ENCODE measurements at regions not wholly inside any gene's neighbourhood (a gene's known extent, or its start where the extent isn't known, plus 50 kb on each side); places are given as distances from the start of the nearest gene placed in this dataset.

DNA sequence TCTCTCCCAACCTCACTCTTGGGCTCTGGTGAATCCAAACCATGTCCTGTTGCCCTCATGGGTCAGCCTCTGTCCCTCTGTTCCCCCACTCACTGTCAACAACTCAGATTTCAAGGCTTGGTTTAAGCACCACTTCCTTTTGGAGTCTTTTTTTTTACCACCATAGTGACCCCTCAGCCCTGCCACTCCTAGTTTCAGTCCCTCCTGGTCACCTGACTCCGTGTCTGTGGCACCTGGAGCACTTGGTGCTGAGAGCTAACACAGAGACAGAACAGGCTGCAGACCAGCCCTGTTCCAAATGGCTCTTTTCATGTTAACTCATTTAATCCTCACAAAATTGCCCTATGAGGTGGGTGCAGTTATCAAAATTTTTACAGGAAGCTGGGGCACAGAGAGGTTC lies 53.6 kb upstream of the SMNDC1 start:
- no peaks in the 10 kb centered on the region for H3K36me3 ChIP-seq
- no peak for DNase-seq
- H3K9ac ChIP-seq (ENCODE audit: low read depth in 2 of 2, low read length in 2 of 2): no peak overlapping the region
- no peak overlapping the region for H3K4me3 ChIP-seq
- H3K4me1 ChIP-seq: no peaks in the 10 kb centered on the region
- TF ChIP-seq CTCF (IDR thresholded peaks at IDR 0.05): no peak
- H3K9me3 ChIP-seq: no peaks in the 10 kb centered on the region
- no peaks in the 10 kb centered on the region for H3K27me3 ChIP-seq
- intact Hi-C loops (cut with DNase I): no loop called here
- H3K27ac ChIP-seq: no peak overlapping the region

DNA sequence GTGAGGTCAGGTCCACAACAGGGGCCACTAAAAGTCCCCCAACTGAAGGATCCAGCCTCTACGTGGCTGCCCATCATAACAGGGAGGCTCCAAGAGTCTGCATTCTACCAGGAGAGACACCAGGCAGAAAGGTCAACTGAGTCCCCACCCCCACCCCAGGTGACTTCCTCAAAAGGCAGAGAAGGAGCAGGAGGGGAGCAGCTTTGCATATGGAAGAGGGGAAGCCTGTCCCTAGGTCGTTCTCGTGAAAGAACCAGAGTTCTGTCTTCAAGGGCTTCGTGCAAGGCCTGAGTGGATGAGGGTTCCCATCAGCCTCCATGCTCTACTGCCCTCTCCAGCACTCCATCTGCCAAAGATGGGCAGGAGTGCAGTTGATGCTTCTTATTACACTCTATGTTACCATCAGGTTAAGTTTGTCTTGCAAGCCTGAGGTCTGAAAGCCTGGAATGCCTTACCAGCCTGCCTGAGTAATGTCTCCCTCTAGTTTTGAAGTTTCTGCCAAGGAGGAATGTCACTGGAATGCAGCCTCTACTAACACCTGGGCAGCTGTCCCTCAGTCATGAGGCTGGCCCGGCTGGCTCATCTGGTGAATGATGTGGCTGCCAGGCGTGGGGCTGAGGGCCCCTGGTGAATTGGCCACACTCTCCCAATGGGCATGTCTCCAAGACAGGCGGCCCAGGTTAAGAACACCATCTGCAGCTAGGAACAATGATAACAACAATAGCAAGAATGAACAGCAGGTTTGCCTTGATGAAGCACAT lies 54.3 kb upstream of the SMNDC1 start:
- Histone ChIP-seq H3K9me3 (no peaks in the 10 kb centered on the region), H3K36me3 (no peaks in the 10 kb centered on the region), H3K4me1 (no peaks in the 10 kb centered on the region), H3K4me3 (no peak overlapping the region), H3K27me3 (no peaks in the 10 kb centered on the region), H3K27ac (no peak overlapping the region), H3K9ac (ENCODE audit: low read depth in 2 of 2, low read length in 2 of 2) (no peak overlapping the region)
- DNase-seq: no peak
- intact Hi-C loops (cut with DNase I): no loop called here
- TF ChIP-seq CTCF (IDR thresholded peaks at IDR 0.05): no peak

DNA sequence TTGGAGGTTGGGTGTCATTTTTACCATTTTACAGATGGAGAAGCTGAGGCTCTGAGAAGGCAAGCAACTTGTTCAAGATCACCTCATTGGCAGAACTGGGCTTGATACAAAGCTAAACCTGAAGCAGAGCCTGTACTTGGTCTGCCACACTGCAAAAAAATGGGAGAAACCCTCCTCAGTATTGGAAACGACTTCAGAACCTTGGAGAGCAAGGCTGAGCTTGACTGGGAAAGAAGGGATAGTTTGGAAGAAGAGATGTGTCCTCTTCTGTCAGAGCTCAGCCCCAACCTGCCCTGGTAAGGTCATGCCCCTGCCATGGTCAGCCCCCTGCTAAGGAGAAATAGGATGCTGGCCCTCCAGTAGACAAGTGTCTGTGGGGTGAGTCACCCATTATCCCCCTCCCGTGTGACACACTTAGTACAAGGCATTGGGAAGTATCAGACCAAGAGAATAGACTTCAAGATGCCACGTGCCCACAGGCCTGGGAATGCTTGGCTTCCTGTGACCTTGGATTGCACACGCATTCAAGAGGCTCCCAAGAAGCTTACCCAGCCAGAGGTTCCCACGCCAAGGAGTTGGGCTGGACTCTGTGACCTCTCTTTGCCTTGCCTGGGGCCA lies 56.2 kb upstream of the SMNDC1 start:
- Histone ChIP-seq H3K4me3 (no peak overlapping the region), H3K9me3 (no peaks in the 10 kb centered on the region), H3K36me3 (no peaks in the 10 kb centered on the region), H3K9ac (ENCODE audit: low read depth in 2 of 2, low read length in 2 of 2) (no peak overlapping the region), H3K27me3 (no peaks in the 10 kb centered on the region), H3K27ac (no peak overlapping the region), H3K4me1 (no peaks in the 10 kb centered on the region)
- TF ChIP-seq CTCF (IDR thresholded peaks at IDR 0.05): no peak
- DNase-seq: no peak
- intact Hi-C loops (cut with DNase I): no loop called here

- TF ChIP-seq CTCF (IDR thresholded peaks at IDR 0.05): no peak
- no peak overlapping the region for H3K4me3 ChIP-seq
- intact Hi-C loops (cut with DNase I): no loop called here
- H3K4me1 ChIP-seq: no peaks in the 10 kb centered on the region
- no peak for DNase-seq
- no peaks in the 10 kb centered on the region for H3K9me3 ChIP-seq
- H3K36me3 ChIP-seq: no peaks in the 10 kb centered on the region
- no peak overlapping the region for H3K9ac ChIP-seq (ENCODE audit: low read depth in 2 of 2, low read length in 2 of 2)
- H3K27ac ChIP-seq: no peak overlapping the region
- no peaks in the 10 kb centered on the region for H3K27me3 ChIP-seq
Observed at GRCh38 chr10:110361800-110362456, 57.2 kb upstream of the SMNDC1 start.

GRCh38 chr10:110363572-110364411 lies 59.1 kb upstream of the SMNDC1 start:
- H3K27ac ChIP-seq: no peak overlapping the region
- no peak overlapping the region for H3K9ac ChIP-seq (ENCODE audit: low read depth in 2 of 2, low read length in 2 of 2)
- H3K36me3 ChIP-seq: no peaks in the 10 kb centered on the region
- no peak overlapping the region for H3K4me3 ChIP-seq
- H3K27me3 ChIP-seq: no peaks in the 10 kb centered on the region
- H3K9me3 ChIP-seq: no peaks in the 10 kb centered on the region
- DNase-seq: peak; percentile 32
- H3K4me1 ChIP-seq: no peaks in the 10 kb centered on the region
- TF ChIP-seq CTCF (IDR thresholded peaks at IDR 0.05): no peak
- intact Hi-C loops (cut with DNase I): no loop called here

All from colonic mucosa (tissue), 4 donors.